ENCODE measurements at regions not wholly inside any gene's neighbourhood (a gene's known extent, or its start where the extent isn't known, plus 50 kb on each side); places are given as distances from the start of the nearest gene placed in this dataset.

DNA sequence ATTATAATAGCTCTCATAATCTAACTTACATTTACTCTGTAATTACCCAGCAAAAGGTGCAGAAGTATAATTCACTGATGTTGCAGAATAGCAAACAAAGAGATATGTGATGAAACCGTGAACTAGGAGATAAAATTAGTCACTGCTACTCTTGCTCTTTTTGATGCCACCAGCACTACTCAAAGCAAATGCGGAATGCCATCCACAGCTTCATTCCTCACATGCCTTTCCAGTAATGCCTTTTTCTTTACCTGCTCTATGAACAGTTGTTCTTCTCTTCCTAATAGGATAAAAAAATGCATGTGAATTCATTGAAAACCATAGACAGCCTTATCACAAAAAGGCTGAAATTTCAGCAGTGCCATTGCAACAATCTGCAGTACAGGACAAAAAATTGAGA, 1129.5 kb downstream of the DIAPH3 start:
- Histone ChIP-seq H3K27me3 (replicated peaks in 1 of 4; ENCODE audit: control extremely low read depth in 1 of 4, control insufficient read depth in 3 of 4, insufficient read depth in 4 of 4, low read length in 3 of 4) (no peaks in the 10 kb centered on the region), H3K27ac (ENCODE audit: low read length in 2 of 2) (no peak overlapping the region), H3K4me2 (replicated peaks; ENCODE audit: low read depth, low read length, poor library complexity, severe bottlenecking) (no peak overlapping the region), H2AFZ (ENCODE audit: insufficient read depth, low read depth, low read length, poor library complexity, severe bottlenecking) (no peak overlapping the region), H3K9me3 (ENCODE audit: control extremely low read depth in 1 of 3, control insufficient read depth in 2 of 3, insufficient read depth in 1 of 3, low read length in 2 of 3) (no peaks in the 10 kb centered on the region), H3K36me3 (replicated peaks in 1 of 2; ENCODE audit: control extremely low read depth in 1 of 2, control insufficient read depth in 1 of 2, extremely low read depth in 1 of 2, insufficient read depth in 2 of 2, low read length in 1 of 2) (no peaks in the 10 kb centered on the region), H3K79me2 (ENCODE audit: control insufficient read depth, insufficient read depth, low read length) (no peaks in the 10 kb centered on the region), H3K4me3 (ENCODE audit: control extremely low read depth in 1 of 5, extremely low read depth in 1 of 5, insufficient read depth in 1 of 5, low read depth in 2 of 5, low read length in 4 of 5) (no peak overlapping the region), H3K4me1 (ENCODE audit: control insufficient read depth in 2 of 2, insufficient read depth in 2 of 2, low read length in 2 of 2) (no peaks in the 10 kb centered on the region), H3K9ac (ENCODE audit: low read length) (no peak overlapping the region), H4K20me1 (ENCODE audit: control insufficient read depth, insufficient read depth, low read length, poor library complexity, severe bottlenecking) (no peaks in the 10 kb centered on the region)
- H3K27ac Mint-ChIP-seq: no peak overlapping the region
- intact Hi-C loops (cut with micrococcal nuclease): no loop called here
- ATAC-seq (ENCODE audit: low read depth) (no peak), DNase-seq (no peak)
- no peak for TF ChIP-seq EZH2 (IDR thresholded peaks at IDR 0.05; ENCODE audit: borderline replicate concordance, insufficient read depth, low read depth, low read length, poor library complexity, severe bottlenecking)
- TF ChIP-seq, protein P1, sequence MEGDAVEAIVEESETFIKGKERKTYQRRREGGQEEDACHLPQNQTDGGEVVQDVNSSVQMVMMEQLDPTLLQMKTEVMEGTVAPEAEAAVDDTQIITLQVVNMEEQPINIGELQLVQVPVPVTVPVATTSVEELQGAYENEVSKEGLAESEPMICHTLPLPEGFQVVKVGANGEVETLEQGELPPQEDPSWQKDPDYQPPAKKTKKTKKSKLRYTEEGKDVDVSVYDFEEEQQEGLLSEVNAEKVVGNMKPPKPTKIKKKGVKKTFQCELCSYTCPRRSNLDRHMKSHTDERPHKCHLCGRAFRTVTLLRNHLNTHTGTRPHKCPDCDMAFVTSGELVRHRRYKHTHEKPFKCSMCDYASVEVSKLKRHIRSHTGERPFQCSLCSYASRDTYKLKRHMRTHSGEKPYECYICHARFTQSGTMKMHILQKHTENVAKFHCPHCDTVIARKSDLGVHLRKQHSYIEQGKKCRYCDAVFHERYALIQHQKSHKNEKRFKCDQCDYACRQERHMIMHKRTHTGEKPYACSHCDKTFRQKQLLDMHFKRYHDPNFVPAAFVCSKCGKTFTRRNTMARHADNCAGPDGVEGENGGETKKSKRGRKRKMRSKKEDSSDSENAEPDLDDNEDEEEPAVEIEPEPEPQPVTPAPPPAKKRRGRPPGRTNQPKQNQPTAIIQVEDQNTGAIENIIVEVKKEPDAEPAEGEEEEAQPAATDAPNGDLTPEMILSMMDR (IDR thresholded peaks at IDR 0.05): no peak
- POLR2A ChIA-PET: no interaction called here
- CTCF ChIA-PET: no interaction called here
- no peak overlapping the region for H3K4me3 Mint-ChIP-seq
- no peaks in the 10 kb centered on the region for H3K27me3 Mint-ChIP-seq
- no peaks in the 10 kb centered on the region for H3K4me1 Mint-ChIP-seq
- 100% methylated on average over 1 of the region's 2 CpGs for WGBS (ENCODE audit: insufficient coverage)
- H3K9me3 Mint-ChIP-seq (ENCODE audit: insufficient read depth): peaks cover 3% of the 10 kb centered on the region

DNA sequence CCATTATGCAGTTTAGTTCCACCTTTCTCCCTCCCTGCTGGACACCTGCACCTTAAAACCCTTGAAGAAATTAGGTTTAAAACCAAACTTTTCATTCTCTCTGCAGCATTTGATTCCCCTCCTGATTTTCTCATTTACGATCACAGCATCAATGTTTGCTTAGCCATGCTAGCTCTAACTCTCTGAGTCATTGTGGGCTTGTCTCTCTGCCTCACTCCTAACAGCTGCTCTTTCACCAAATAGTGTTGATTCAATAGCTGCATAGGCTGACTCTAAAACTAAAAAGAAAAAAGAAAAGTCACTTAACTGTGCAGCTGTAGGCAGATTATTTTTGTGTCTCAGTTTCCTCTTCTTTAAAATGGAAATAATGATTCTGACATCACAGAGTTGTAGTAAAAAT, 1124.9 kb downstream of the DIAPH3 start:
- TF ChIP-seq, protein P1 (IDR thresholded peaks at IDR 0.05): no peak
- no peak for TF ChIP-seq EZH2 (IDR thresholded peaks at IDR 0.05; ENCODE audit: borderline replicate concordance, insufficient read depth, low read depth, low read length, poor library complexity, severe bottlenecking)
- H3K27ac ChIP-seq (ENCODE audit: low read length in 2 of 2): no peak overlapping the region
- Mint-ChIP-seq H3K27ac (no peak overlapping the region), H3K27me3 (no peaks in the 10 kb centered on the region), H3K4me1 (no peaks in the 10 kb centered on the region), H3K4me3 (no peak overlapping the region), H3K9me3 (ENCODE audit: insufficient read depth) (peaks cover 4% of the 10 kb centered on the region)
- H3K79me2 ChIP-seq (ENCODE audit: control insufficient read depth, insufficient read depth, low read length): no peaks in the 10 kb centered on the region
- no peaks in the 10 kb centered on the region for H3K4me1 ChIP-seq (ENCODE audit: control insufficient read depth in 2 of 2, insufficient read depth in 2 of 2, low read length in 2 of 2)
- H2AFZ ChIP-seq (ENCODE audit: insufficient read depth, low read depth, low read length, poor library complexity, severe bottlenecking): no peak overlapping the region
- ChIA-PET POLR2A (no interaction called here), CTCF (no interaction called here)
- ATAC-seq (ENCODE audit: low read depth) (no peak), DNase-seq (no peak)
- no peaks in the 10 kb centered on the region for H3K9me3 ChIP-seq (ENCODE audit: control extremely low read depth in 1 of 3, control insufficient read depth in 2 of 3, insufficient read depth in 1 of 3, low read length in 2 of 3)
- H3K4me3 ChIP-seq (ENCODE audit: control extremely low read depth in 1 of 5, extremely low read depth in 1 of 5, insufficient read depth in 1 of 5, low read depth in 2 of 5, low read length in 4 of 5): no peak overlapping the region
- no peak overlapping the region for H3K4me2 ChIP-seq (replicated peaks; ENCODE audit: low read depth, low read length, poor library complexity, severe bottlenecking)
- H3K9ac ChIP-seq (ENCODE audit: low read length): no peak overlapping the region
- WGBS (ENCODE audit: insufficient coverage): 100% methylated on average over 1 of the region's 1 CpG
- no peaks in the 10 kb centered on the region for H3K36me3 ChIP-seq (replicated peaks in 1 of 2; ENCODE audit: control extremely low read depth in 1 of 2, control insufficient read depth in 1 of 2, extremely low read depth in 1 of 2, insufficient read depth in 2 of 2, low read length in 1 of 2)
- intact Hi-C loops (cut with micrococcal nuclease): no loop called here
- H3K27me3 ChIP-seq (replicated peaks in 1 of 4; ENCODE audit: control extremely low read depth in 1 of 4, control insufficient read depth in 3 of 4, insufficient read depth in 4 of 4, low read length in 3 of 4): no peaks in the 10 kb centered on the region
- H4K20me1 ChIP-seq (ENCODE audit: control insufficient read depth, insufficient read depth, low read length, poor library complexity, severe bottlenecking): no peaks in the 10 kb centered on the region
